Sigmoid colon (tissue), 3 donors: ENCODE measurements at regions not wholly inside any gene's neighbourhood (a gene's known extent, or its start where the extent isn't known, plus 50 kb on each side); places are given as distances from the start of the nearest gene placed in this dataset.

Experiments
- CTCF ChIP-seq, 4 experiments: fragments of 450-650 bp in 3 of 4; fragments of 200-600 bp in 1 of 4; IDR thresholded peaks; one replicate each; pipeline ENCODE4 v1.5.1; 2016 to 2019; ENCODE audit warnings: antibody characterized with exemption in 4 of 4, mild to moderate bottlenecking in 3 of 4, moderate library complexity in 2 of 4
- POLR2A ChIP-seq, 2 donors: fragments of 450-650 bp; IDR thresholded peaks; one replicate each; pipeline ENCODE4 v1.6.1; 2016; ENCODE audit warnings: antibody characterized with exemption in 2 of 2, mild to moderate bottlenecking in 2 of 2, moderate library complexity in 2 of 2

GRCh38 chr3:118736107-118736506 is 298.5 kb downstream of the IGSF11 start:
- TF ChIP-seq POLR2A (IDR thresholded peaks at IDR 0.05) (no peak), CTCF (IDR thresholded peaks at IDR 0.05) (no peak)
